ENCODE measurements at regions not wholly inside any gene's neighbourhood (a gene's known extent, or its start where the extent isn't known, plus 50 kb on each side); places are given as distances from the start of the nearest gene placed in this dataset.
"Not testable (repeated sequence)": the region's sequence is repeated elsewhere in the genome, so short reads cannot be mapped to it uniquely, and the experiment has no call there.

GRCh38 chr6:11486959-11487358 lies 50.6 kb upstream of the TMEM170B start:
- DNase-seq: no peak

- DNase-seq: no peak
These were observed 51.1 kb upstream of the TMEM170B start for GRCh38 chr6:11486486-11486885.

- DNase-seq: no peak
These were observed 51.5 kb upstream of the TMEM170B start for GRCh38 chr6:11486051-11486450.

GRCh38 chr6:11485271-11485670 lies 52.3 kb upstream of the TMEM170B start:
- no peak for DNase-seq

GRCh38 chr6:11484441-11484840 lies 53.1 kb upstream of the TMEM170B start:
- no peak for DNase-seq

GRCh38 chr6:11482616-11483015 lies 54.9 kb upstream of the TMEM170B start:
- no peak for DNase-seq

GRCh38 chr6:11480541-11480940 lies 57.0 kb upstream of the TMEM170B start:
- no peak for DNase-seq

GRCh38 chr6:11479296-11479695 lies 58.3 kb upstream of the TMEM170B start:
- no peak for DNase-seq

- DNase-seq: no peak
These were observed 59.0 kb upstream of the TMEM170B start for GRCh38 chr6:11478586-11478985.

- no peak for DNase-seq
These were observed 62.5 kb upstream of the TMEM170B start for GRCh38 chr6:11475016-11475415.

- DNase-seq: no peak
These were observed 64.4 kb upstream of the TMEM170B start for GRCh38 chr6:11473008-11473740.

GRCh38 chr6:11471261-11471660 lies 66.3 kb upstream of the TMEM170B start:
- no peak for DNase-seq

- no peak for DNase-seq
These were observed 67.9 kb upstream of the TMEM170B start for GRCh38 chr6:11469684-11470083.

- not testable (repeated sequence) for DNase-seq
These were observed 69.3 kb upstream of the TMEM170B start for GRCh38 chr6:11468271-11468670.

GRCh38 chr6:11467364-11467763 lies 70.2 kb upstream of the TMEM170B start:
- no peak for DNase-seq

GRCh38 chr6:11463398-11463780 lies 74.2 kb upstream of the TMEM170B start:
- no peak for DNase-seq

GRCh38 chr6:11462742-11463397 lies 74.7 kb upstream of the TMEM170B start:
- no peak for DNase-seq

- no peak for DNase-seq
These were observed 76.5 kb upstream of the TMEM170B start for GRCh38 chr6:11460837-11461661.

- no peak for DNase-seq
These were observed 77.4 kb upstream of the TMEM170B start for GRCh38 chr6:11460001-11460668.

GRCh38 chr6:11459079-11459610 lies 78.4 kb upstream of the TMEM170B start:
- DNase-seq: no peak

GRCh38 chr6:11458509-11458908 lies 79.0 kb upstream of the TMEM170B start:
- no peak for DNase-seq

GRCh38 chr6:11457422-11457821 lies 80.1 kb upstream of the TMEM170B start:
- not testable (repeated sequence) for DNase-seq

- DNase-seq: not testable (repeated sequence)
These were observed 85.4 kb upstream of the TMEM170B start for GRCh38 chr6:11452106-11452505.
